NT2/D1 (cell line): ENCODE measurements at regions not wholly inside any gene's neighbourhood (a gene's known extent, or its start where the extent isn't known, plus 50 kb on each side); places are given as distances from the start of the nearest gene placed in this dataset.

Experiments
- DNase-seq: peaks from one replicate; pipeline ENCODE4 v3.0.0-alpha.2; 2011; ENCODE audit warnings: low read depth, low spot score
- H3K27me3 ChIP-seq: 2 replicates; pipeline ENCODE4 v1.6.0; 2011; ENCODE audit warnings: mild to moderate bottlenecking; ENCODE audit not compliant: insufficient read length, insufficient read depth
- H3K36me3 ChIP-seq: 2 replicates; pipeline ENCODE4 v1.6.1; 2011; ENCODE audit warnings: mild to moderate bottlenecking, low read length, mixed read lengths; ENCODE audit not compliant: insufficient read depth, insufficient read length
- H3K4me1 ChIP-seq: 2 replicates; pipeline ENCODE4 v1.5.1; 2011; ENCODE audit not compliant: insufficient read depth, insufficient read length
- H3K4me3 ChIP-seq: 2 replicates; pipeline ENCODE4 v1.5.1; 2011; ENCODE audit warnings: low read depth; ENCODE audit not compliant: insufficient read length
- H3K9ac ChIP-seq: 2 replicates; pipeline ENCODE4 v1.6.0; 2011; ENCODE audit warnings: low read depth; ENCODE audit not compliant: insufficient read length
- H3K9me3 ChIP-seq: 2 replicates; pipeline ENCODE4 v1.5.1; 2011; ENCODE audit warnings: mild to moderate bottlenecking, low read length; ENCODE audit not compliant: insufficient read depth
- SUZ12 ChIP-seq: IDR thresholded peaks from 2 replicates; pipeline ENCODE4 v1.6.1; 2011; ENCODE audit not compliant: insufficient read length, insufficient read depth; ENCODE audit errors: extremely low read depth
- YY1 ChIP-seq: IDR thresholded peaks from 2 replicates; pipeline ENCODE4 v1.6.1; 2011; ENCODE audit not compliant: insufficient read length, insufficient read depth
- ZNF274 ChIP-seq: IDR thresholded peaks from 2 replicates; pipeline ENCODE4 v1.6.1; 2011; ENCODE audit warnings: mild to moderate bottlenecking, low read depth, low read length

- TF ChIP-seq YY1 (no peak), SUZ12 (no peak), ZNF274 (no peak)
- H3K9ac ChIP-seq: no peak overlapping the region
- H3K27me3 ChIP-seq: no peaks in the 10 kb centered on the region
- H3K9me3 ChIP-seq: no peaks in the 10 kb centered on the region
- H3K4me1 ChIP-seq: no peaks in the 10 kb centered on the region
- no peak overlapping the region for H3K4me3 ChIP-seq
- DNase-seq: no peak
- no peaks in the 10 kb centered on the region for H3K36me3 ChIP-seq
Measured at GRCh38 chr14:86012461-86012860, 482.5 kb downstream of the FLRT2 start.

- no peak for DNase-seq
- no peaks in the 10 kb centered on the region for H3K27me3 ChIP-seq
- no peaks in the 10 kb centered on the region for H3K4me1 ChIP-seq
- no peaks in the 10 kb centered on the region for H3K9me3 ChIP-seq
- no peak overlapping the region for H3K4me3 ChIP-seq
- H3K36me3 ChIP-seq: no peaks in the 10 kb centered on the region
- no peak overlapping the region for H3K9ac ChIP-seq
- TF ChIP-seq YY1 (no peak), SUZ12 (no peak), ZNF274 (no peak)
Measured at GRCh38 chr14:86003998-86004397, 474.1 kb downstream of the FLRT2 start.

GRCh38 chr14:85996551-85996950, 466.6 kb downstream of the FLRT2 start:
- no peaks in the 10 kb centered on the region for H3K9me3 ChIP-seq
- H3K27me3 ChIP-seq: no peaks in the 10 kb centered on the region
- no peaks in the 10 kb centered on the region for H3K4me1 ChIP-seq
- H3K4me3 ChIP-seq: no peak overlapping the region
- no peak overlapping the region for H3K9ac ChIP-seq
- no peak for TF ChIP-seq YY1
- no peak for TF ChIP-seq ZNF274
- no peak for TF ChIP-seq SUZ12
- H3K36me3 ChIP-seq: no peaks in the 10 kb centered on the region
- DNase-seq: no peak

- no peak overlapping the region for H3K9ac ChIP-seq
- no peaks in the 10 kb centered on the region for H3K27me3 ChIP-seq
- no peaks in the 10 kb centered on the region for H3K9me3 ChIP-seq
- no peak overlapping the region for H3K4me3 ChIP-seq
- no peaks in the 10 kb centered on the region for H3K4me1 ChIP-seq
- no peak for DNase-seq
- no peak for TF ChIP-seq YY1
- H3K36me3 ChIP-seq: no peaks in the 10 kb centered on the region
Measured at GRCh38 chr14:85991156-85991555, 461.2 kb downstream of the FLRT2 start.

GRCh38 chr14:85987907-85988306, 458.0 kb downstream of the FLRT2 start:
- no peaks in the 10 kb centered on the region for H3K27me3 ChIP-seq
- H3K36me3 ChIP-seq: no peaks in the 10 kb centered on the region
- no peak for DNase-seq
- H3K4me3 ChIP-seq: no peak overlapping the region
- TF ChIP-seq SUZ12 (no peak), YY1 (no peak), ZNF274 (no peak)
- H3K9me3 ChIP-seq: no peaks in the 10 kb centered on the region
- H3K4me1 ChIP-seq: no peaks in the 10 kb centered on the region
- no peak overlapping the region for H3K9ac ChIP-seq

GRCh38 chr14:85987292-85987691, 457.3 kb downstream of the FLRT2 start:
- no peak overlapping the region for H3K4me3 ChIP-seq
- H3K36me3 ChIP-seq: no peaks in the 10 kb centered on the region
- no peaks in the 10 kb centered on the region for H3K27me3 ChIP-seq
- no peak overlapping the region for H3K9ac ChIP-seq
- H3K4me1 ChIP-seq: no peaks in the 10 kb centered on the region
- DNase-seq: no peak
- no peaks in the 10 kb centered on the region for H3K9me3 ChIP-seq
- TF ChIP-seq ZNF274 (no peak), SUZ12 (no peak), YY1 (no peak)

GRCh38 chr14:85978582-85979250, 448.8 kb downstream of the FLRT2 start:
- Histone ChIP-seq H3K4me1 (no peaks in the 10 kb centered on the region), H3K36me3 (no peaks in the 10 kb centered on the region), H3K9me3 (peaks cover 10% of the 10 kb centered on the region; the same call in 1 of the 2 replicates), H3K9ac (no peak overlapping the region), H3K4me3 (no peak overlapping the region), H3K27me3 (no peaks in the 10 kb centered on the region)
- no peak for DNase-seq
- TF ChIP-seq SUZ12: no peak
- TF ChIP-seq YY1: no peak
- TF ChIP-seq ZNF274: no peak
